ENCODE measurements at regions not wholly inside any gene's neighbourhood (a gene's known extent, or its start where the extent isn't known, plus 50 kb on each side); places are given as distances from the start of the nearest gene placed in this dataset.

GRCh38 chr16:55236655-55237054 is 87.3 kb upstream of the IRX6 start:
- Histone ChIP-seq H3K4me1 (no peaks in the 10 kb centered on the region), H3K4me3 (no peak overlapping the region), H3K27me3 (peaks cover 0 to 5% of the 10 kb centered on the region in 2 donors), H3K9me3 (no peaks in the 10 kb centered on the region), H3K27ac (no peak overlapping the region), H3K36me3 (no peaks in the 10 kb centered on the region)
- no peak for DNase-seq (ENCODE audit: low spot score in 2 of 2)
- TF ChIP-seq EP300 (IDR thresholded peaks at IDR 0.05) = no peak
- TF ChIP-seq POLR2A (IDR thresholded peaks at IDR 0.05) = no peak
- TF ChIP-seq, protein P1, sequence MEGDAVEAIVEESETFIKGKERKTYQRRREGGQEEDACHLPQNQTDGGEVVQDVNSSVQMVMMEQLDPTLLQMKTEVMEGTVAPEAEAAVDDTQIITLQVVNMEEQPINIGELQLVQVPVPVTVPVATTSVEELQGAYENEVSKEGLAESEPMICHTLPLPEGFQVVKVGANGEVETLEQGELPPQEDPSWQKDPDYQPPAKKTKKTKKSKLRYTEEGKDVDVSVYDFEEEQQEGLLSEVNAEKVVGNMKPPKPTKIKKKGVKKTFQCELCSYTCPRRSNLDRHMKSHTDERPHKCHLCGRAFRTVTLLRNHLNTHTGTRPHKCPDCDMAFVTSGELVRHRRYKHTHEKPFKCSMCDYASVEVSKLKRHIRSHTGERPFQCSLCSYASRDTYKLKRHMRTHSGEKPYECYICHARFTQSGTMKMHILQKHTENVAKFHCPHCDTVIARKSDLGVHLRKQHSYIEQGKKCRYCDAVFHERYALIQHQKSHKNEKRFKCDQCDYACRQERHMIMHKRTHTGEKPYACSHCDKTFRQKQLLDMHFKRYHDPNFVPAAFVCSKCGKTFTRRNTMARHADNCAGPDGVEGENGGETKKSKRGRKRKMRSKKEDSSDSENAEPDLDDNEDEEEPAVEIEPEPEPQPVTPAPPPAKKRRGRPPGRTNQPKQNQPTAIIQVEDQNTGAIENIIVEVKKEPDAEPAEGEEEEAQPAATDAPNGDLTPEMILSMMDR (IDR thresholded peaks at IDR 0.05) = no peak
- 51 to 63% methylated on average over 5 of the region's 5 CpGs for WGBS, 2 donors

- H3K27me3 ChIP-seq = peaks cover 0 to 5% of the 10 kb centered on the region in 2 donors
- no peak for TF ChIP-seq EP300 (IDR thresholded peaks at IDR 0.05)
- TF ChIP-seq POLR2A (IDR thresholded peaks at IDR 0.05) = no peak
- TF ChIP-seq, protein P1 (IDR thresholded peaks at IDR 0.05) = no peak
- no peak for DNase-seq (ENCODE audit: low spot score in 2 of 2)
Observed at GRCh38 chr16:55239723-55240122, 84.3 kb upstream of the IRX6 start.

DNA sequence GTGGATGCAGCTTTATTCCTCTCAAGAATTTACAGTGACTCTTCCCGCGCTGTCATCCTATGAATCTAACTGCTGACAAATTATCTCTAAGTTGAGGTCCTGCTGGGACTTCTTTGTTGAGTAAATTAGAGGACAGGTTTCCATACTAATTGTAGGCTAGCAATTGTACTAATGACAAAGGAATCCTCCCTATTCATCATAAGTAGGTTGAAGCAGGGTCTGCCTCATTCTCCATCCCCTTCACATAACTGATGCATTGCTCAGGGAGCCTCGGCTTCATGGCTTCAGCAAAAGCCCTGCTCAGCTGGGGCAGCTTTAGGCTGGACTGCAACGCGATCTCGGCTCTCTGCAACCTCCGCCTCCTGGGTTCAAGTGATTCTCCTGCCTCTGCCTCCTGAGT is 83.1 kb upstream of the IRX6 start:
- TF ChIP-seq POLR2A (IDR thresholded peaks at IDR 0.05) = no peak
- TF ChIP-seq, protein P1 (IDR thresholded peaks at IDR 0.05) = no peak
- no peak for TF ChIP-seq EP300 (IDR thresholded peaks at IDR 0.05)
- Histone ChIP-seq H3K36me3 (no peaks in the 10 kb centered on the region), H3K27ac (no peak overlapping the region), H3K27me3 (peaks cover 0 to 5% of the 10 kb centered on the region in 2 donors), H3K4me1 (no peaks in the 10 kb centered on the region), H3K9me3 (no peaks in the 10 kb centered on the region), H3K4me3 (no peak overlapping the region)
- DNase-seq (ENCODE audit: low spot score in 2 of 2) = no peak
- 68 to 73% methylated on average over 7 of the region's 7 CpGs for WGBS, 2 donors

More at GRCh38 chr16:55239723-55240122, 84.3 kb upstream of the IRX6 start:
- Histone ChIP-seq H3K9me3 (no peaks in the 10 kb centered on the region), H3K4me3 (no peak overlapping the region), H3K4me1 (no peaks in the 10 kb centered on the region), H3K36me3 (no peaks in the 10 kb centered on the region), H3K27ac (no peak overlapping the region)

- no peaks in the 10 kb centered on the region for H3K9me3 ChIP-seq
- no peak overlapping the region for H3K27ac ChIP-seq
- H3K4me1 ChIP-seq = no peaks in the 10 kb centered on the region
- TF ChIP-seq EP300 (IDR thresholded peaks at IDR 0.05) (no peak), POLR2A (IDR thresholded peaks at IDR 0.05) (no peak)
- TF ChIP-seq, protein P1 (IDR thresholded peaks at IDR 0.05) = no peak
- H3K36me3 ChIP-seq = no peaks in the 10 kb centered on the region
- DNase-seq (ENCODE audit: low spot score in 2 of 2) = no peak
- 55 to 66% methylated on average over 3 of the region's 3 CpGs for WGBS, 2 donors
- no peaks in the 10 kb centered on the region for H3K27me3 ChIP-seq
- H3K4me3 ChIP-seq = no peak overlapping the region
Observed at GRCh38 chr16:55242667-55243066, 81.3 kb upstream of the IRX6 start.

DNA sequence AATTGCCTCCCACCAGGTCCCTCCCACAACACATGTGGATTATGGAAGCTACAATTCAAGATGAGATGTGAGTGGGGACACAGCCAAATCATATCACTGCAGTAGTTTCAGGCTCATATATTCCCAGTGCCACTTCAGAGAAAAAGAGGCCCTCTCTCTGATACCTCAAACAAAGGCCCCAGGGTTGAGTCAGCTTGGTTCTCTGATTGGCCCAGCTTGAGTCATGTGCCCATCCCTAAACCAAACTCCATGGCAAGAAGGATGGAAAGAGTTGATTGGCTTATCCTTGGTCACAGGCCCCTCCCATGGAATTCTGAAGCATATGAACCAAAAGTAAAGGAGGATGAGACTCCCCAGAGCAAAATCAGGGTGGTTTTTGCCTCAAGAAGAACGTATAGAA is 75.9 kb upstream of the IRX6 start:
- Histone ChIP-seq H3K27ac (no peak overlapping the region), H3K27me3 (no peaks in the 10 kb centered on the region), H3K9me3 (no peaks in the 10 kb centered on the region), H3K4me3 (no peak overlapping the region), H3K36me3 (no peaks in the 10 kb centered on the region), H3K4me1 (no peaks in the 10 kb centered on the region)
- TF ChIP-seq POLR2A (IDR thresholded peaks at IDR 0.05) = no peak
- TF ChIP-seq, protein P1 (IDR thresholded peaks at IDR 0.05) = no peak
- TF ChIP-seq EP300 (IDR thresholded peaks at IDR 0.05) = no peak
- 33 to 52% methylated on average over 1 of the region's 1 CpG for WGBS, 2 donors
- DNase-seq (ENCODE audit: low spot score in 2 of 2) = no peak

All from tibial nerve (tissue), 4 donors.